SK-N-MC (cell line): ENCODE measurements at regions not wholly inside any gene's neighbourhood (a gene's known extent, or its start where the extent isn't known, plus 50 kb on each side); places are given as distances from the start of the nearest gene placed in this dataset.

Experiments used
- EZH2 ChIP-seq: fragments of 200-600 bp; sonication (generic); IDR thresholded peaks from one replicate; pipeline ENCODE4 v1.6.1; 2017; ENCODE audit warnings: antibody characterized with exemption
- POLR2AphosphoS5 ChIP-seq: IDR thresholded peaks from 2 replicates; pipeline ENCODE4 v1.6.1; 2012; ENCODE audit warnings: mild to moderate bottlenecking, low read depth, low read length, borderline replicate concordance

GRCh38 chr3:117435506-117435905 is 725.9 kb downstream of the TUSC7 start:
- TF ChIP-seq EZH2, result no peak
- no peak for TF ChIP-seq POLR2AphosphoS5
